H1 (cell line): ENCODE measurements at regions not wholly inside any gene's neighbourhood (a gene's known extent, or its start where the extent isn't known, plus 50 kb on each side); places are given as distances from the start of the nearest gene placed in this dataset.

Experiments used
- CHD7 ChIP-seq: fragments of 300-600 bp; sonication (generic); IDR thresholded peaks from 2 replicates; pipeline ENCODE4 v1.7.1; 2012; ENCODE audit warnings: low read length, moderate library complexity, mild to moderate bottlenecking, inconsistent platforms; ENCODE audit not compliant: insufficient replicate concordance
- EP300 ChIP-seq, 2 experiments: IDR thresholded peaks; 1 replicate in 1 of 2; 2 replicates in 1 of 2; pipeline ENCODE4 v1.6.1; 2011 to 2012; ENCODE audit warnings: low read depth in 2 of 2, low read length in 2 of 2, mild to moderate bottlenecking in 2 of 2, borderline replicate concordance in 1 of 2, inconsistent platforms in 1 of 2, moderate library complexity in 1 of 2
- YY1 ChIP-seq: IDR thresholded peaks from 2 replicates; pipeline ENCODE4 v1.6.1; 2011; ENCODE audit warnings: low read depth, mild to moderate bottlenecking, low read length

GRCh38 chr7:119724041-119724792 is 548.8 kb upstream of the KCND2 start (continued):
- no peak for TF ChIP-seq CHD7
- no peak for TF ChIP-seq YY1
- TF ChIP-seq EP300 (IDR thresholded peaks at IDR 0.05; ENCODE audit: borderline replicate concordance in 1 of 2, low read depth in 2 of 2, low read length in 2 of 2), result no peak
